Endothelial cell of umbilical vein (primary cell): ENCODE measurements at regions not wholly inside any gene's neighbourhood (a gene's known extent, or its start where the extent isn't known, plus 50 kb on each side); places are given as distances from the start of the nearest gene placed in this dataset.

ENCODE experiments used
- BruUV-seq: library from RNA; stranded (reverse); fragments of 400-500 nt; replicated peaks from 2 replicates; lab custom pipeline; 2021; lab: Mats Ljungman, UMichigan
- CTCF ChIA-PET: fragments of 300-600, 350-600 bp; sonication (Branson Sonifier 250); formaldehyde crosslinking; loops from one replicate; lab custom pipeline; 2021; ENCODE audit warnings: antibody characterized with exemption, inconsistent platforms; lab: Charles Lee
- POLR2A ChIA-PET: fragments of 300-600, 350-600 bp; sonication (Branson Sonifier 250); formaldehyde crosslinking; loops from one replicate; lab custom pipeline; 2021; ENCODE audit warnings: antibody characterized with exemption, inconsistent platforms; lab: Charles Lee
- DNase-seq: peaks from one replicate; pipeline ENCODE4 v3.0.0-alpha.2; 2011; ENCODE audit warnings: low read depth, low spot score
- FAIRE-seq: peaks from 2 replicates; lab custom pipeline; 2011; peaks lifted over from hg19 to GRCh38; lab: Jason Lieb, UNC
- H2AFZ ChIP-seq: 2 replicates; pipeline ENCODE4 v1.6.0; 2012; ENCODE audit warnings: low read depth, low read length, control low read depth, inconsistent platforms
- H3K27ac ChIP-seq: 2 replicates; pipeline ENCODE4 v1.5.1; 2011; ENCODE audit warnings: low read depth, mild to moderate bottlenecking, control low read depth, low read length, moderate library complexity; ENCODE audit not compliant: insufficient read depth
- H3K27me3 ChIP-seq, 2 experiments: 2 replicates each; pipeline versions ENCODE4 v1.6.0 to v1.6.1; 2011; ENCODE audit warnings: low read length in 2 of 2, mixed read lengths in 1 of 2; ENCODE audit not compliant: control insufficient read depth in 2 of 2, insufficient read depth in 2 of 2
- H3K36me3 ChIP-seq, 2 experiments: 2 replicates in 1 of 2; 3 replicates in 1 of 2; pipeline ENCODE4 v1.5.1; 2011; ENCODE audit warnings: low read length in 2 of 2, mild to moderate bottlenecking in 1 of 2, moderate library complexity in 1 of 2; ENCODE audit not compliant: control insufficient read depth in 2 of 2, insufficient read depth in 2 of 2; ENCODE audit errors: extremely low read depth in 1 of 2
- H3K4me1 ChIP-seq: 3 replicates; pipeline ENCODE4 v1.5.1; 2011; ENCODE audit warnings: mild to moderate bottlenecking, low read length; ENCODE audit not compliant: control insufficient read depth, insufficient read depth; ENCODE audit errors: extremely low read depth
- H3K4me2 ChIP-seq: 2 replicates; pipeline ENCODE4 v1.6.1; 2011; ENCODE audit warnings: low read length, control low read depth, mixed read lengths; ENCODE audit not compliant: insufficient read depth
- H3K4me3 ChIP-seq, 3 experiments: fragments of 200-600 bp in 1 of 3; sonication (generic), shearing (Covaris generic) in 1 of 3; replicated peaks in 1 of 3; 2 replicates each; pipeline ENCODE4 v1.5.1; 2011 to 2016; ENCODE audit warnings: control low read depth in 3 of 3, low read length in 3 of 3, mild to moderate bottlenecking in 2 of 3, inconsistent platforms in 1 of 3, low read depth in 1 of 3, moderate library complexity in 1 of 3; ENCODE audit not compliant: insufficient read depth in 1 of 3
- H3K79me2 ChIP-seq: 2 replicates; pipeline ENCODE4 v1.6.0; 2012; ENCODE audit warnings: low read length, inconsistent platforms; ENCODE audit not compliant: control insufficient read depth, insufficient read depth
- H3K9ac ChIP-seq: replicated peaks from 2 replicates; pipeline ENCODE3; 2011; ENCODE audit warnings: low read length, control low read depth; ENCODE audit not compliant: insufficient read depth; ENCODE audit errors: extremely low read depth
- H3K9me1 ChIP-seq: replicated peaks from 3 replicates; pipeline ENCODE4 v1.6.0; 2011; ENCODE audit warnings: mild to moderate bottlenecking, low read length; ENCODE audit not compliant: control insufficient read depth, insufficient read depth; ENCODE audit errors: extremely low read depth
- H3K9me3 ChIP-seq: replicated peaks from 2 replicates; pipeline ENCODE4 v1.5.1; 2012; ENCODE audit warnings: low read length, inconsistent platforms; ENCODE audit not compliant: control insufficient read depth, insufficient read depth
- H4K20me1 ChIP-seq: replicated peaks from 2 replicates; pipeline ENCODE3; 2011; ENCODE audit warnings: mild to moderate bottlenecking, low read length; ENCODE audit not compliant: control insufficient read depth, insufficient read depth; ENCODE audit errors: extremely low read depth
- CTCF ChIP-seq, 2 donors: IDR thresholded peaks; 1 replicate in 1 of 2; 2 replicates in 1 of 2; pipeline ENCODE4 v1.5.1; 2011; ENCODE audit warnings: low read length in 2 of 2, mild to moderate bottlenecking in 2 of 2, moderate library complexity in 2 of 2, control low read depth in 1 of 2, inconsistent platforms in 1 of 2, low read depth in 1 of 2; ENCODE audit not compliant: insufficient read depth in 1 of 2; ENCODE audit errors: extremely low read depth in 1 of 2
- EZH2 ChIP-seq: IDR thresholded peaks from 2 replicates; pipeline ENCODE4 v1.6.1; 2012; ENCODE audit warnings: borderline replicate concordance, low read depth, mild to moderate bottlenecking, moderate library complexity, low read length, inconsistent platforms; ENCODE audit not compliant: severe bottlenecking
- FOS ChIP-seq: IDR thresholded peaks from 2 replicates; pipeline ENCODE4 v1.6.1; 2011; ENCODE audit warnings: mild to moderate bottlenecking, low read length, moderate library complexity, borderline replicate concordance; ENCODE audit not compliant: insufficient read depth
- GATA2 ChIP-seq: IDR thresholded peaks from 2 replicates; pipeline ENCODE4 v1.7.0; 2011; ENCODE audit warnings: low read depth, mild to moderate bottlenecking, moderate library complexity, mixed read lengths, low read length; ENCODE audit not compliant: insufficient read length, insufficient read depth
- JUN ChIP-seq: IDR thresholded peaks from 2 replicates; pipeline ENCODE4 v1.6.1; 2011; ENCODE audit warnings: borderline replicate concordance, low read depth; ENCODE audit not compliant: insufficient read length, insufficient read depth
- MAX ChIP-seq: IDR thresholded peaks from 2 replicates; pipeline ENCODE4 v1.6.1; 2011; ENCODE audit not compliant: insufficient read depth, insufficient read length
- MYC ChIP-seq: IDR thresholded peaks from one replicate; pipeline ENCODE4 v1.6.1; 2011; ENCODE audit warnings: mild to moderate bottlenecking, low read depth, low read length
- POLR2A ChIP-seq: IDR thresholded peaks from 2 replicates; pipeline ENCODE4 v1.6.1; 2012; ENCODE audit warnings: low read depth, mild to moderate bottlenecking, control low read depth, low read length
- POLR2AphosphoS5 ChIP-seq: IDR thresholded peaks from 2 replicates; pipeline ENCODE4 v1.6.1; 2012; ENCODE audit warnings: low read depth, mild to moderate bottlenecking, control low read depth, low read length, moderate library complexity; ENCODE audit not compliant: insufficient read depth
- dilution Hi-C: fragments of 300-500 bp; cut with MboI; formaldehyde crosslinking; loops from one replicate; pipeline ENCODE4 v1.15.0; 2019; ENCODE audit warnings: low sequenced_read_pairs; ENCODE audit not compliant: extremely low pct_ligation_motif_present
- intact Hi-C: fragments of 100-400 bp; cut with micrococcal nuclease; formaldehyde crosslinking; loops from one replicate; pipeline ENCODE4 v1.10.0; 2022

GRCh38 chr2:3079466-3079865 is 298.2 kb downstream of the EIPR1 start:
- FAIRE-seq (no peak), DNase-seq (no peak)
- H3K9me1 ChIP-seq: no peaks in the 10 kb centered on the region
- intact Hi-C loops (no loop called here), dilution Hi-C loops (no loop called here)
- H3K9me3 ChIP-seq: no peaks in the 10 kb centered on the region
- no peak overlapping the region for H3K27ac ChIP-seq
- no TSS peak for BruUV-seq
- no peaks in the 10 kb centered on the region for H4K20me1 ChIP-seq
- H3K36me3 ChIP-seq: no peaks in the 10 kb centered on the region
- H2AFZ ChIP-seq: no peak overlapping the region
- H3K79me2 ChIP-seq: no peaks in the 10 kb centered on the region
- no peaks in the 10 kb centered on the region for H3K4me1 ChIP-seq
- H3K4me2 ChIP-seq: no peak overlapping the region
- no peak overlapping the region for H3K4me3 ChIP-seq
- ChIA-PET CTCF (no interaction called here), POLR2A (no interaction called here)
- H3K27me3 ChIP-seq: no peaks in the 10 kb centered on the region
- TF ChIP-seq JUN (no peak), MYC (no peak), EZH2 (no peak), CTCF (IDR thresholded peaks at IDR 0.05; ENCODE audit: extremely low read depth in 1 of 2, insufficient read depth in 1 of 2, low read depth in 1 of 2, low read length in 2 of 2) (no peak), FOS (no peak), POLR2AphosphoS5 (no peak), GATA2 (no peak), POLR2A (no peak), MAX (no peak)
- no peak overlapping the region for H3K9ac ChIP-seq
